Neural progenitor cell (in vitro differentiated cells): ENCODE measurements at regions not wholly inside any gene's neighbourhood (a gene's known extent, or its start where the extent isn't known, plus 50 kb on each side); places are given as distances from the start of the nearest gene placed in this dataset.

Experiments
- EZH2phosphoT487 ChIP-seq: fragments of 200-600 bp; sonication (generic); IDR thresholded peaks from 2 replicates; pipeline ENCODE4 v1.6.1; 2017; ENCODE audit warnings: antibody characterized with exemption
- TF ChIP-seq, protein P1 (sequence below): fragments of 200-600 bp; sonication (generic); IDR thresholded peaks from 2 replicates; pipeline ENCODE4 v1.5.1; 2017; ENCODE audit warnings: antibody characterized with exemption, mild to moderate bottlenecking

DNA sequence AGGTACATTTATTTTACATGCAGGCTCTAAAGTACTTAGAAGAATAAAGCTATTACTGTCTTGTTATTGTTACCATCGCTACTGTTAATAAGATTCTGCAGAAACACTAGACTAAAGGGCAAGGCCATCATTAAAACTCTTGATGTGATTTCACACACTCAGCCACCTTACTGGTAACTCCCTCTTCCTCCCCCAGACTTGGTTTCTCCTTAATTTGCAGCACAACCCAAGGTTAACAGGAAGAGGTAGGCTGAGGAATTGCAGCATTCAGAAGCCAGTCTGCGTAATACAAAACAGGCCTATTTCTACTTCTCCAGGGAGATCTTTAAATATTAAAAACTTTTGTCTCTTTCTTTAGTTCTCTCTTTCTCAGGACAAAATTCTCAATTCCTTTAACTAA lies 210.3 kb downstream of the BTG1 start:
- TF ChIP-seq, protein P1, sequence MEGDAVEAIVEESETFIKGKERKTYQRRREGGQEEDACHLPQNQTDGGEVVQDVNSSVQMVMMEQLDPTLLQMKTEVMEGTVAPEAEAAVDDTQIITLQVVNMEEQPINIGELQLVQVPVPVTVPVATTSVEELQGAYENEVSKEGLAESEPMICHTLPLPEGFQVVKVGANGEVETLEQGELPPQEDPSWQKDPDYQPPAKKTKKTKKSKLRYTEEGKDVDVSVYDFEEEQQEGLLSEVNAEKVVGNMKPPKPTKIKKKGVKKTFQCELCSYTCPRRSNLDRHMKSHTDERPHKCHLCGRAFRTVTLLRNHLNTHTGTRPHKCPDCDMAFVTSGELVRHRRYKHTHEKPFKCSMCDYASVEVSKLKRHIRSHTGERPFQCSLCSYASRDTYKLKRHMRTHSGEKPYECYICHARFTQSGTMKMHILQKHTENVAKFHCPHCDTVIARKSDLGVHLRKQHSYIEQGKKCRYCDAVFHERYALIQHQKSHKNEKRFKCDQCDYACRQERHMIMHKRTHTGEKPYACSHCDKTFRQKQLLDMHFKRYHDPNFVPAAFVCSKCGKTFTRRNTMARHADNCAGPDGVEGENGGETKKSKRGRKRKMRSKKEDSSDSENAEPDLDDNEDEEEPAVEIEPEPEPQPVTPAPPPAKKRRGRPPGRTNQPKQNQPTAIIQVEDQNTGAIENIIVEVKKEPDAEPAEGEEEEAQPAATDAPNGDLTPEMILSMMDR: no peak
- TF ChIP-seq EZH2phosphoT487: no peak
